ENCODE measurements at regions not wholly inside any gene's neighbourhood (a gene's known extent, or its start where the extent isn't known, plus 50 kb on each side); places are given as distances from the start of the nearest gene placed in this dataset.

- DNase-seq (ENCODE audit: low read depth in 4 of 4, low spot score in 3 of 4) = no peak
Measured at GRCh38 chr5:119991625-119992024, 362.3 kb downstream of the FAM170A start.

GRCh38 chr5:119996128-119996527 is 366.8 kb downstream of the FAM170A start:
- DNase-seq (ENCODE audit: low read depth in 4 of 4, low spot score in 3 of 4) = no peak

- DNase-seq (ENCODE audit: low read depth in 4 of 4, low spot score in 3 of 4) = no peak
Measured at GRCh38 chr5:120007598-120007997, 378.2 kb downstream of the FAM170A start.

- no peak for DNase-seq (ENCODE audit: low read depth in 4 of 4, low spot score in 3 of 4)
Measured at GRCh38 chr5:120012431-120012830, 383.1 kb downstream of the FAM170A start.

GRCh38 chr5:120014535-120014934 is 385.2 kb downstream of the FAM170A start:
- DNase-seq (ENCODE audit: low read depth in 4 of 4, low spot score in 3 of 4) = no peak

- DNase-seq (ENCODE audit: low read depth in 4 of 4, low spot score in 3 of 4) = no peak
Measured at GRCh38 chr5:120016717-120017382, 387.5 kb downstream of the FAM170A start.

GRCh38 chr5:120017513-120017912 is 388.2 kb downstream of the FAM170A start:
- no peak for DNase-seq (ENCODE audit: low read depth in 4 of 4, low spot score in 3 of 4)

- DNase-seq (ENCODE audit: low read depth in 4 of 4, low spot score in 3 of 4) = no peak
Measured at GRCh38 chr5:120035181-120035580, 405.8 kb downstream of the FAM170A start.

- no peak for DNase-seq (ENCODE audit: low read depth in 4 of 4, low spot score in 3 of 4)
Measured at GRCh38 chr5:120035815-120036577, 406.6 kb downstream of the FAM170A start.

- no peak for DNase-seq (ENCODE audit: low read depth in 4 of 4, low spot score in 3 of 4)
Measured at GRCh38 chr5:120037451-120037850, 408.1 kb downstream of the FAM170A start.

GRCh38 chr5:120039111-120039510 is 409.8 kb downstream of the FAM170A start:
- no peak for DNase-seq (ENCODE audit: low read depth in 4 of 4, low spot score in 3 of 4)

GRCh38 chr5:120043431-120043830 is 414.1 kb downstream of the FAM170A start:
- no peak for DNase-seq (ENCODE audit: low read depth in 4 of 4, low spot score in 3 of 4)

- no peak for DNase-seq (ENCODE audit: low read depth in 4 of 4, low spot score in 3 of 4)
Measured at GRCh38 chr5:120052916-120053828, 410.9 kb upstream of the PRR16 start.

GRCh38 chr5:120053841-120054240 is 410.3 kb upstream of the PRR16 start:
- DNase-seq (ENCODE audit: low read depth in 4 of 4, low spot score in 3 of 4) = no peak

GRCh38 chr5:120055858-120056257 is 408.2 kb upstream of the PRR16 start:
- no peak for DNase-seq (ENCODE audit: low read depth in 4 of 4, low spot score in 3 of 4)

GRCh38 chr5:120062515-120062917 is 401.6 kb upstream of the PRR16 start:
- no peak for DNase-seq (ENCODE audit: low read depth in 4 of 4, low spot score in 3 of 4)

- no peak for DNase-seq (ENCODE audit: low read depth in 4 of 4, low spot score in 3 of 4)
Measured at GRCh38 chr5:120072068-120072761, 391.9 kb upstream of the PRR16 start.

GRCh38 chr5:120073722-120074121 is 390.4 kb upstream of the PRR16 start:
- no peak for DNase-seq (ENCODE audit: low read depth in 4 of 4, low spot score in 3 of 4)

GRCh38 chr5:120080781-120081180 is 383.3 kb upstream of the PRR16 start:
- no peak for DNase-seq (ENCODE audit: low read depth in 4 of 4, low spot score in 3 of 4)

GRCh38 chr5:120082316-120083068 is 381.6 kb upstream of the PRR16 start:
- no peak for DNase-seq (ENCODE audit: low read depth in 4 of 4, low spot score in 3 of 4)

Data from left renal pelvis (tissue), 4 donors.